Kidney epithelial cell (primary cell): ENCODE measurements at regions not wholly inside any gene's neighbourhood (a gene's known extent, or its start where the extent isn't known, plus 50 kb on each side); places are given as distances from the start of the nearest gene placed in this dataset.

Experiments
- DNase-seq: peaks from one replicate; pipeline ENCODE4 v3.0.0-alpha.2; 2010; ENCODE audit warnings: low read depth
- H3K27me3 ChIP-seq: 2 replicates; pipeline ENCODE4 v1.6.0; 2011; ENCODE audit warnings: low read length; ENCODE audit not compliant: control insufficient read depth, insufficient read depth
- H3K36me3 ChIP-seq: 2 replicates; pipeline ENCODE4 v1.5.1; 2011; ENCODE audit warnings: low read length; ENCODE audit not compliant: control insufficient read depth, insufficient read depth
- H3K4me3 ChIP-seq: 2 replicates; pipeline ENCODE4 v1.5.1; 2011; ENCODE audit warnings: low read depth, mild to moderate bottlenecking, control low read depth, low read length
- TF ChIP-seq, protein P1 (sequence below): IDR thresholded peaks from 2 replicates; pipeline ENCODE4 v1.5.1; 2011; ENCODE audit warnings: mild to moderate bottlenecking, moderate library complexity, low read length, control low read depth, inconsistent platforms; ENCODE audit not compliant: insufficient read depth, poor library complexity, severe bottlenecking

DNA sequence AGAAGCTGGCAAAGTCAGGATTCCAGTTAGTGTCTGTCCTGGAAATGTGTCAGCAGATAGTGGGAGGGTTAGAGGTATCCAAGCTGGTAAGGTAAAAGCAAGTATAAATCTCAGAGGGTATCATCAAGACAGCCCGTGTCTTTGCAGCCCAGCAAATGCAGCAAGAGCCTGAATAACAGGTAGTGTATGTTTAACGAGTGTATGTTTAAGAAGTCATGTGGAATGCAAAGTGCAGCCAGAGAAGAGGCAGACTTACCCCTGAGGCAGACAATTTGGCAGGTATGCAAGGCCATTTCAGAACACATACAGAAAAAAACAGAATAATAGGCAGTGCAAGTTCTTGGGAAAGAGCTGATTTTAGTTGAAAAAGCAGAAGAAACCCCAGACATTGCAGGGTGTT lies 411.0 kb upstream of the NEGR1 start:
- no peak for DNase-seq
- Histone ChIP-seq H3K4me3 (no peak overlapping the region), H3K36me3 (no peaks in the 10 kb centered on the region), H3K27me3 (no peaks in the 10 kb centered on the region)
- TF ChIP-seq, protein P1, sequence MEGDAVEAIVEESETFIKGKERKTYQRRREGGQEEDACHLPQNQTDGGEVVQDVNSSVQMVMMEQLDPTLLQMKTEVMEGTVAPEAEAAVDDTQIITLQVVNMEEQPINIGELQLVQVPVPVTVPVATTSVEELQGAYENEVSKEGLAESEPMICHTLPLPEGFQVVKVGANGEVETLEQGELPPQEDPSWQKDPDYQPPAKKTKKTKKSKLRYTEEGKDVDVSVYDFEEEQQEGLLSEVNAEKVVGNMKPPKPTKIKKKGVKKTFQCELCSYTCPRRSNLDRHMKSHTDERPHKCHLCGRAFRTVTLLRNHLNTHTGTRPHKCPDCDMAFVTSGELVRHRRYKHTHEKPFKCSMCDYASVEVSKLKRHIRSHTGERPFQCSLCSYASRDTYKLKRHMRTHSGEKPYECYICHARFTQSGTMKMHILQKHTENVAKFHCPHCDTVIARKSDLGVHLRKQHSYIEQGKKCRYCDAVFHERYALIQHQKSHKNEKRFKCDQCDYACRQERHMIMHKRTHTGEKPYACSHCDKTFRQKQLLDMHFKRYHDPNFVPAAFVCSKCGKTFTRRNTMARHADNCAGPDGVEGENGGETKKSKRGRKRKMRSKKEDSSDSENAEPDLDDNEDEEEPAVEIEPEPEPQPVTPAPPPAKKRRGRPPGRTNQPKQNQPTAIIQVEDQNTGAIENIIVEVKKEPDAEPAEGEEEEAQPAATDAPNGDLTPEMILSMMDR: no peak

DNA sequence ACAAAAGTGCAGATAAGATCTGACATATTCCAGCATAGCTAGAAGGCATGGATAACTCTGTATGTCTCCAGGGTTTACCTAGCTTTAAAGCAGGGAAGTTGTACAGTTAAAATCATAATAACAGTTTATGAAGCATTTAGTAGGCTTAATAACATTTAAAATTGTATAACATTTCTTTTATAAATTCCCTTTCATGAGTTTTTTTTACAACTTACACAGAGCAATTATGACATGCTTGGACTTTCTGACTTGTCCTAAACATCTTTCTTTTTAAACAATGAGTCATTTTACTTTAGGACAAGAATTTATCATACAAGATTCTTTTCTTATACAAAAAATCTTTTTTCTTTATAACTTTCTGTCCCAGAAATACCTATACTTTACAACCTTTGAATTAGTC lies 408.5 kb upstream of the NEGR1 start:
- no peak overlapping the region for H3K4me3 ChIP-seq
- no peak for DNase-seq
- no peaks in the 10 kb centered on the region for H3K36me3 ChIP-seq
- TF ChIP-seq, protein P1: no peak
- H3K27me3 ChIP-seq: no peaks in the 10 kb centered on the region

DNA sequence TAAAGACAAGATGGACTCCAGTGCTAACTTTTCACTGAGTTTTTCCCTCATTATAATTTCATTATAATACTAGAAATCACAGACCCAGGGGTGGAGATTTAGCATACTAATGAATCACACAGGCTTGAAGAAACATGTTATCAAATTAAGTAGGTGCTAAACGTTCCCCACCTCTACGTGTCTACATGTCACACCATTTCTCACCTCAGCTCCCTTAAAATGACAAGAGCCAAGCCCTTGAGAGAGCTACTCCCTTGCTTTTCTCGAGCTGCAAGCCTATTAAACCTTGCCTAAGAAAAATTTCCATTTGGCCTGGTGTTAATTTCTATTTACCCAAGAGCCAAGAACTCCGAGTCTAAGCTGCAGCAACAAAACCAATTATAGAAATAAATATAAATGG lies 396.3 kb upstream of the NEGR1 start:
- Histone ChIP-seq H3K27me3 (no peaks in the 10 kb centered on the region), H3K36me3 (no peaks in the 10 kb centered on the region), H3K4me3 (no peak overlapping the region)
- DNase-seq: no peak
- TF ChIP-seq, protein P1: no peak

DNA sequence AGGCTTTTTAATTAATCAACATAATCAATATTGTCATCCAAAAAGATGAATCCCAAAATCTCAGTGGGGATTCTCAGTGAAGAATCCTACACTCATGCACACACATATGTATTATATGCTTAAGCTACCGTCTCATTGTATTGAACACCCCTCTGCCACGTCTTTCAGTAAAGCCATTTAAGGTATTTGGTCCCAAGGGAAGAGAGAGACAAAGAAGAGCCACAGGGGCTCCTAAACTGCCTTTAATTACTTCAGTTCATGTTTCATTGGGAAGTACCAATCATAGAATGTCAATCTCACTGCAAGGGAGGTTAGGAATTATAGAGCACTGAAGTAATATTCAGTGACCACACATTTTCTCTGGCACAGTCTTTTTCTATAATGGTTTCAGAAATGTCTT lies 388.6 kb upstream of the NEGR1 start:
- H3K36me3 ChIP-seq: no peaks in the 10 kb centered on the region
- TF ChIP-seq, protein P1: no peak

DNA sequence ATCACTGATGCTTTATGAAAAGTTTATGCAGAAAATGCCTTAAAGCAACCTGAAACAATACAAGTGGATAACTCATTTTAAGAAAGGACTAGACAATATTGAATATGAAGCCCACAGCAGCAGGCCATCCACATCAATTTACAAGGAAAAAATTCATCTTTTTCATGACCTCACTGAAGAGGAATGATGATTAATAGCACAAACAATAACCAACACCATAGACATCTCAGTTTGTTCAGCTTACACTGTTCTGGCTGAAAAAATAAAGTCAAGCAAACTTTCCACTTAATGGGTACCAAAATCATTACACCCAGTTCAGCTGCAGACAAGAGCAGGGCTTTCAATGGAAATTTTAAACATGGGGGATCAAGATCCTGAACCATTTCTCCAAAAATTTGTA lies 380.6 kb upstream of the NEGR1 start:
- TF ChIP-seq, protein P1: no peak
- no peak for DNase-seq
- H3K4me3 ChIP-seq: no peak overlapping the region
- H3K36me3 ChIP-seq: no peaks in the 10 kb centered on the region
- H3K27me3 ChIP-seq: no peaks in the 10 kb centered on the region

More for the DNA sequence above, 388.6 kb upstream of the NEGR1 start:
- Histone ChIP-seq H3K4me3 (no peak overlapping the region), H3K27me3 (no peaks in the 10 kb centered on the region)
- DNase-seq: no peak

DNA sequence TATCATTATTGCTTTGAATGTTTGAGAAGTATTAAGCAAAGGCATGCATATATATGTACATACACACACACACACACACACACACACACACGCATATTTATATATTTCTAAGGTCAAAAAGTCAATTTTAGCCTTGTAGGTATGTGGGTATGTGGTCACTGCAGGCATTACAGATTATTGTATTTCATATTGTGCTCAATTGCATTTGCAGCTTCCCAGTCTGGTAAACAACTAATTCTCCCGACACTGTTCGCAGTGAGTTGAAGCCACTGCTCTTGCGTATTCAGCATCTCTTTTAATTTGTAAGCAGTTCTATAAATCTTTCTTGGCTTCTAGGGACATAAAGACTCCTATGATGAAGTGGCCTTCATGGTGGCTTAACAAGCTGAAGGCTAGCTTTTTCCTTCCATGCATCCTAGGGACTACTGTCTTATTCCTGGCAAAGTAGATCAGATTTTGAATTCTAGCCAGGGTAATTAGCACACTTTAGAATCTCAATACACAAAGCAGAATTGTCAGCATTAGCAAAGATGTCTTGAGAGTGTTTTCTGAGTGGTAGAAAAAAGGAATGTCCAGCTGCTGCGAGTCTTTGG lies 368.6 kb upstream of the NEGR1 start:
- TF ChIP-seq, protein P1: no peak
- DNase-seq: no peak
- Histone ChIP-seq H3K27me3 (no peaks in the 10 kb centered on the region), H3K36me3 (no peaks in the 10 kb centered on the region), H3K4me3 (no peak overlapping the region)
